Tibial nerve (tissue), 4 donors: ENCODE measurements at regions not wholly inside any gene's neighbourhood (a gene's known extent, or its start where the extent isn't known, plus 50 kb on each side); places are given as distances from the start of the nearest gene placed in this dataset.

Experiments
- CTCF ChIP-seq, 5 experiments: fragments of 200-600 bp in 3 of 5; fragments of 450-650 bp in 2 of 5; sonication (generic) in 3 of 5; IDR thresholded peaks; one replicate each; pipeline ENCODE4 v1.5.1; 2016 to 2019; ENCODE audit warnings: antibody characterized with exemption in 5 of 5, mild to moderate bottlenecking in 3 of 5, moderate library complexity in 2 of 5
- EP300 ChIP-seq, 2 donors: sonication (generic); formaldehyde crosslinking; IDR thresholded peaks; one replicate each; pipeline ENCODE4 v1.6.1; 2017; ENCODE audit warnings: antibody characterized with exemption in 2 of 2, mild to moderate bottlenecking in 1 of 2
- POLR2A ChIP-seq, 2 donors: fragments of 450-650 bp; IDR thresholded peaks; one replicate each; pipeline ENCODE4 v1.6.1; 2017; ENCODE audit warnings: antibody characterized with exemption in 2 of 2, mild to moderate bottlenecking in 2 of 2, moderate library complexity in 2 of 2

GRCh38 chr11:37762079-37762478, 1164.0 kb upstream of the RAG2 start:
- TF ChIP-seq CTCF (IDR thresholded peaks at IDR 0.05) (no peak), EP300 (IDR thresholded peaks at IDR 0.05) (no peak), POLR2A (IDR thresholded peaks at IDR 0.05) (no peak)
